CD14-positive monocyte (primary cell): ENCODE measurements at regions not wholly inside any gene's neighbourhood (a gene's known extent, or its start where the extent isn't known, plus 50 kb on each side); places are given as distances from the start of the nearest gene placed in this dataset.

Experiments
- DNase-seq, 3 donors: peaks; one replicate each; pipeline ENCODE4 v3.0.0-alpha.2; 2011 to 2022
- H2AFZ ChIP-seq: 2 replicates; pipeline ENCODE4 v1.6.0; 2012; ENCODE audit warnings: mild to moderate bottlenecking, low read depth, low read length, inconsistent platforms; ENCODE audit not compliant: insufficient read depth, poor library complexity, severe bottlenecking
- H3K27ac ChIP-seq, 2 donors: 1 replicate in 1 of 2; 2 replicates in 1 of 2; pipeline ENCODE4 v1.5.1; 2012 to 2013; ENCODE audit warnings: low read length in 2 of 2, control low read depth in 1 of 2, inconsistent platforms in 1 of 2, low read depth in 1 of 2, mild to moderate bottlenecking in 1 of 2
- H3K27me3 ChIP-seq, 2 donors: one replicate each; pipeline versions ENCODE4 v1.6.0 to v1.6.1; 2011 to 2013; ENCODE audit warnings: low read length in 2 of 2; ENCODE audit not compliant: control insufficient read depth in 2 of 2, insufficient read depth in 2 of 2
- H3K36me3 ChIP-seq, 2 donors: replicated peaks in 1 of 2; 1 replicate in 1 of 2; 2 replicates in 1 of 2; pipeline versions ENCODE4 v1.5.1 to v1.6.1; 2012 to 2013; ENCODE audit warnings: low read length in 2 of 2, control low read depth in 1 of 2, inconsistent platforms in 1 of 2, mild to moderate bottlenecking in 1 of 2; ENCODE audit not compliant: insufficient read depth in 2 of 2, control insufficient read depth in 1 of 2
- H3K4me1 ChIP-seq, 2 donors: 1 replicate in 1 of 2; 2 replicates in 1 of 2; pipeline versions ENCODE4 v1.5.1 to v1.6.1; 2012 to 2013; ENCODE audit warnings: low read length in 2 of 2, control low read depth in 1 of 2, inconsistent platforms in 1 of 2, mild to moderate bottlenecking in 1 of 2, moderate library complexity in 1 of 2; ENCODE audit not compliant: insufficient read depth in 2 of 2, control insufficient read depth in 1 of 2
- H3K4me2 ChIP-seq: replicated peaks from 2 replicates; pipeline ENCODE3; 2012; ENCODE audit warnings: low read length, moderate library complexity, mild to moderate bottlenecking; ENCODE audit not compliant: poor library complexity, severe bottlenecking; ENCODE audit errors: extremely low read depth
- H3K4me3 ChIP-seq, 3 experiments: fragments of 200-600 bp in 1 of 3; sonication (generic) in 1 of 3; replicated peaks in 1 of 3; 1 replicate in 2 of 3; 2 replicates in 1 of 3; pipeline ENCODE4 v1.5.1; 2011 to 2013; ENCODE audit warnings: low read length in 3 of 3, mild to moderate bottlenecking in 3 of 3, control low read depth in 2 of 3, low read depth in 2 of 3, inconsistent platforms in 1 of 3, moderate library complexity in 1 of 3
- H3K79me2 ChIP-seq: 2 replicates; pipeline ENCODE4 v1.6.0; 2012; ENCODE audit warnings: mild to moderate bottlenecking, control low read depth, inconsistent platforms, low read length, moderate library complexity; ENCODE audit not compliant: insufficient read depth
- H3K9ac ChIP-seq: 2 replicates; pipeline ENCODE4 v1.6.0; 2017; ENCODE audit warnings: low read length, mild to moderate bottlenecking; ENCODE audit not compliant: insufficient read depth, poor library complexity, severe bottlenecking
- H3K9me3 ChIP-seq, 2 donors: replicated peaks in 1 of 2; 1 replicate in 1 of 2; 2 replicates in 1 of 2; pipeline versions ENCODE4 v1.5.1 to v1.6.1; 2012 to 2013; ENCODE audit warnings: low read length in 2 of 2, control low read depth in 1 of 2; ENCODE audit not compliant: control insufficient read depth in 1 of 2, insufficient read depth in 1 of 2
- H4K20me1 ChIP-seq: 2 replicates; pipeline ENCODE4 v1.6.0; 2012; ENCODE audit warnings: mild to moderate bottlenecking, low read length, control low read depth, moderate library complexity; ENCODE audit not compliant: insufficient read depth
- H3K27ac Mint-ChIP-seq, 7 donors: one replicate each; pipeline ENCODE4 v1.8.0; 2020; ENCODE audit warnings: mild to moderate bottlenecking in 7 of 7, mixed read lengths in 7 of 7, moderate library complexity in 6 of 7, inconsistent platforms in 2 of 7
- H3K27me3 Mint-ChIP-seq, 3 donors: one replicate each; pipeline ENCODE4 v1.8.0; 2021 to 2022; ENCODE audit warnings: low read depth in 3 of 3, mild to moderate bottlenecking in 3 of 3, mixed read lengths in 3 of 3, moderate library complexity in 3 of 3, inconsistent platforms in 1 of 3
- H3K36me3 Mint-ChIP-seq, 2 donors: one replicate each; pipeline ENCODE4 v1.8.0; 2020; ENCODE audit warnings: mixed read lengths in 2 of 2, inconsistent platforms in 1 of 2, mild to moderate bottlenecking in 1 of 2
- H3K4me1 Mint-ChIP-seq: one replicate; pipeline ENCODE4 v1.8.0; 2020; ENCODE audit warnings: mild to moderate bottlenecking, mixed read lengths
- H3K4me3 Mint-ChIP-seq, 2 donors: one replicate each; pipeline ENCODE4 v1.8.0; 2020; ENCODE audit warnings: mild to moderate bottlenecking in 2 of 2, mixed read lengths in 2 of 2, moderate library complexity in 1 of 2
- H3K9me3 Mint-ChIP-seq, 7 donors: one replicate each; pipeline ENCODE4 v1.8.0; 2020 to 2022; ENCODE audit warnings: mixed read lengths in 7 of 7, mild to moderate bottlenecking in 6 of 7, moderate library complexity in 6 of 7, inconsistent platforms in 2 of 7
- CTCF ChIP-seq: fragments of 200-600 bp; IDR thresholded peaks from one replicate; pipeline ENCODE4 v1.8.0; 2022; ENCODE audit warnings: antibody characterized with exemption, mild to moderate bottlenecking
- WGBS: methylation state at CpG from one replicate; pipeline ENCODE4 v1.1.5; 2013; ENCODE audit warnings: missing lambda C conversion rate; ENCODE audit not compliant: insufficient coverage; 5-methylcytosine and 5-hydroxymethylcytosine counted together
- intact Hi-C, 2 donors: fragments of 100-400 bp; cut with micrococcal nuclease; formaldehyde crosslinking; loops; one replicate each; pipeline versions ENCODE4 v1.15.0 to v1.15.1; 2023

GRCh38 chr11:70593446-70593983 is 195.2 kb downstream of the CTTN start:
- Histone ChIP-seq H3K4me1 (no peaks in the 10 kb centered on the region), H2AFZ (no peak overlapping the region), H3K27me3 (no peaks in the 10 kb centered on the region), H3K9me3 (no peaks in the 10 kb centered on the region), H3K9ac (no peak overlapping the region), H3K36me3 (no peaks in the 10 kb centered on the region), H3K27ac (no peak overlapping the region), H4K20me1 (no peaks in the 10 kb centered on the region), H3K4me3 (no peak overlapping the region), H3K79me2 (no peaks in the 10 kb centered on the region), H3K4me2 (no peak overlapping the region)
- H3K27ac Mint-ChIP-seq: peak overlapping the region in 1 of 7 donors; percentile 63
- intact Hi-C loops: no loop called here
- 79% methylated on average over 4 of the region's 10 CpGs for WGBS
- no peaks in the 10 kb centered on the region for H3K36me3 Mint-ChIP-seq
- DNase-seq: no peak
- no peak for TF ChIP-seq CTCF
- H3K4me3 Mint-ChIP-seq: no peak overlapping the region
- H3K4me1 Mint-ChIP-seq: peaks cover 5% of the 10 kb centered on the region
- H3K9me3 Mint-ChIP-seq: peaks cover 0 to 5% (median 0%) of the 10 kb centered on the region in 7 donors
- peaks cover 14 to 20% (median 15%) of the 10 kb centered on the region in 3 donors for H3K27me3 Mint-ChIP-seq

GRCh38 chr11:70594031-70594430 is 195.7 kb downstream of the CTTN start:
- Histone ChIP-seq H3K27me3 (no peaks in the 10 kb centered on the region), H3K4me1 (no peaks in the 10 kb centered on the region), H3K9me3 (no peaks in the 10 kb centered on the region), H3K4me3 (no peak overlapping the region), H3K9ac (no peak overlapping the region), H3K4me2 (no peak overlapping the region), H2AFZ (no peak overlapping the region), H3K79me2 (no peaks in the 10 kb centered on the region), H3K36me3 (no peaks in the 10 kb centered on the region), H3K27ac (no peak overlapping the region), H4K20me1 (no peaks in the 10 kb centered on the region)
- Mint-ChIP-seq H3K4me3 (no peak overlapping the region), H3K36me3 (no peaks in the 10 kb centered on the region), H3K9me3 (peaks cover 0 to 3% (median 0%) of the 10 kb centered on the region in 7 donors), H3K27ac (no peak overlapping the region), H3K4me1 (peaks cover 5% of the 10 kb centered on the region), H3K27me3 (peaks cover 13 to 18% (median 14%) of the 10 kb centered on the region in 3 donors)
- intact Hi-C loops: no loop called here
- 95% methylated on average over 14 of the region's 16 CpGs for WGBS
- DNase-seq: no peak
- no peak for TF ChIP-seq CTCF
